Endothelial cell (in vitro differentiated cells): ENCODE measurements at regions not wholly inside any gene's neighbourhood (a gene's known extent, or its start where the extent isn't known, plus 50 kb on each side); places are given as distances from the start of the nearest gene placed in this dataset.
"Not testable (repeated sequence)": the region's sequence is repeated elsewhere in the genome, so short reads cannot be mapped to it uniquely, and the experiment has no call there.

ENCODE experiments used
- DNase-seq: peaks from one replicate; pipeline ENCODE4 v3.0.0; 2021; ENCODE audit warnings: low spot score
- H3K27ac Mint-ChIP-seq: one replicate; pipeline ENCODE4 v1.8.0; 2021; ENCODE audit warnings: mixed read lengths, inconsistent platforms; ENCODE audit not compliant: unreplicated experiment
- H3K27me3 Mint-ChIP-seq: one replicate; pipeline ENCODE4 v1.8.0; 2021; ENCODE audit warnings: mild to moderate bottlenecking, moderate library complexity, mixed read lengths, inconsistent platforms; ENCODE audit not compliant: unreplicated experiment
- H3K36me3 Mint-ChIP-seq: one replicate; pipeline ENCODE4 v1.8.0; 2021; ENCODE audit warnings: mild to moderate bottlenecking, low read depth, mixed read lengths, inconsistent platforms; ENCODE audit not compliant: unreplicated experiment
- H3K4me1 Mint-ChIP-seq: one replicate; pipeline ENCODE4 v1.8.0; 2021; ENCODE audit warnings: mild to moderate bottlenecking, mixed read lengths, inconsistent platforms; ENCODE audit not compliant: unreplicated experiment
- H3K4me3 Mint-ChIP-seq: one replicate; pipeline ENCODE4 v1.8.0; 2021; ENCODE audit warnings: mild to moderate bottlenecking, mixed read lengths, inconsistent platforms; ENCODE audit not compliant: unreplicated experiment
- H3K9me3 Mint-ChIP-seq: one replicate; pipeline ENCODE4 v1.8.0; 2021; ENCODE audit warnings: mixed read lengths, inconsistent platforms; ENCODE audit not compliant: unreplicated experiment
- TF ChIP-seq, protein P1 (sequence below): fragments of 200-600 bp; sonication (generic); IDR thresholded peaks from one replicate; pipeline ENCODE4 v1.5.0; 2021; ENCODE audit warnings: antibody characterized with exemption; ENCODE audit not compliant: unreplicated experiment

GRCh38 chr21:9753943-9754342 is 767.4 kb upstream of the TPTE start:
- Mint-ChIP-seq H3K27ac (no peak overlapping the region), H3K4me3 (no peak overlapping the region), H3K9me3 (peaks cover 7% of the 10 kb centered on the region), H3K36me3 (peaks cover 3% of the 10 kb centered on the region), H3K4me1 (no peaks in the 10 kb centered on the region), H3K27me3 (no peaks in the 10 kb centered on the region)
- TF ChIP-seq, protein P1, sequence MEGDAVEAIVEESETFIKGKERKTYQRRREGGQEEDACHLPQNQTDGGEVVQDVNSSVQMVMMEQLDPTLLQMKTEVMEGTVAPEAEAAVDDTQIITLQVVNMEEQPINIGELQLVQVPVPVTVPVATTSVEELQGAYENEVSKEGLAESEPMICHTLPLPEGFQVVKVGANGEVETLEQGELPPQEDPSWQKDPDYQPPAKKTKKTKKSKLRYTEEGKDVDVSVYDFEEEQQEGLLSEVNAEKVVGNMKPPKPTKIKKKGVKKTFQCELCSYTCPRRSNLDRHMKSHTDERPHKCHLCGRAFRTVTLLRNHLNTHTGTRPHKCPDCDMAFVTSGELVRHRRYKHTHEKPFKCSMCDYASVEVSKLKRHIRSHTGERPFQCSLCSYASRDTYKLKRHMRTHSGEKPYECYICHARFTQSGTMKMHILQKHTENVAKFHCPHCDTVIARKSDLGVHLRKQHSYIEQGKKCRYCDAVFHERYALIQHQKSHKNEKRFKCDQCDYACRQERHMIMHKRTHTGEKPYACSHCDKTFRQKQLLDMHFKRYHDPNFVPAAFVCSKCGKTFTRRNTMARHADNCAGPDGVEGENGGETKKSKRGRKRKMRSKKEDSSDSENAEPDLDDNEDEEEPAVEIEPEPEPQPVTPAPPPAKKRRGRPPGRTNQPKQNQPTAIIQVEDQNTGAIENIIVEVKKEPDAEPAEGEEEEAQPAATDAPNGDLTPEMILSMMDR, result no peak
- DNase-seq, result no peak

- not testable (repeated sequence) for H3K9me3 Mint-ChIP-seq, H3K4me3 Mint-ChIP-seq, H3K4me1 Mint-ChIP-seq, H3K27me3 Mint-ChIP-seq, DNase-seq, H3K27ac Mint-ChIP-seq, H3K36me3 Mint-ChIP-seq
Measured at GRCh38 chr21:9754434-9754833, 766.9 kb upstream of the TPTE start.

DNA sequence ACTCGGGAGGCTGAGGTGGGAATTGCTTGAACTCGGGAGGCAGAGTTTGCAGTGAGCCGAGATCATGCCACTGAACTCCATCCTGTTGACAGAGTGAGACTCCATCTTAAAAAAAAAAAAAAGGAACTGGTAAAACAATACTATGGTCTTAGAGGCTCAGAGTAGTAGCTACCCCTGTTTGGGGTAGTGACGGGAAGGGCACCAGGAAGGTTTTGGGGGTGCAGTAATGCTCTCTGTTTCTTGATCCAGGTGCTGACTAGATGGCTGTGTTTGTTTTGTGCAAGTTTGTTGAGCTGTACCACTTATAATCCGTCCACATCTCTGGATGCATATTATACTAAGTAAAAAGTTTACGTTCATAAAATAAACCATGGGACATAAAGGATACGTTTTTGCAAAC is 765.8 kb upstream of the TPTE start:
- Mint-ChIP-seq H3K27ac (no peak overlapping the region), H3K27me3 (no peaks in the 10 kb centered on the region), H3K9me3 (peaks cover 7% of the 10 kb centered on the region), H3K4me3 (no peak overlapping the region), H3K4me1 (no peaks in the 10 kb centered on the region), H3K36me3 (peaks cover 3% of the 10 kb centered on the region)
- TF ChIP-seq, protein P1, result no peak
- DNase-seq, result no peak

DNA sequence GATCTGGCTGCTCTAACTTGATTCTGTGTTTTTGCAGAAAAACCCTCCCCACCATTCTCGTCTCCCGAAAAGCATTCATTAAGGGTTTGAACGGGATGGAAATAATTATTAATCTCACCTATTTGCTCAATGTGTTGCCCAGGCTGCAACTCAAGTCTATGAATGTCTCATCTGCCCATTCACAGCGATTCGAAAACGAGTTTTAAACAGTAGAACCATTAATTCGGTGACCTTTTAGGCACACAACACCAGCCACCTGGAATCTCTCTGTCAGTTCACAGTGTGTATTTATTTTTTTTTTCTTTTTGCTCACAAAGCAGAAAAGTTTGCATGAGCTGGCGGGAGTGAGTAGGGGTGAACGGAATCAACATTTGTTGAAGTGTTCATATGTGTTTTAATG is 764.7 kb upstream of the TPTE start:
- TF ChIP-seq, protein P1, result no peak
- no peak for DNase-seq
- no peak overlapping the region for H3K4me3 Mint-ChIP-seq
- no peaks in the 10 kb centered on the region for H3K4me1 Mint-ChIP-seq
- peaks cover 3% of the 10 kb centered on the region for H3K36me3 Mint-ChIP-seq
- no peak overlapping the region for H3K27ac Mint-ChIP-seq
- H3K9me3 Mint-ChIP-seq, result peaks cover 7% of the 10 kb centered on the region
- no peaks in the 10 kb centered on the region for H3K27me3 Mint-ChIP-seq

DNA sequence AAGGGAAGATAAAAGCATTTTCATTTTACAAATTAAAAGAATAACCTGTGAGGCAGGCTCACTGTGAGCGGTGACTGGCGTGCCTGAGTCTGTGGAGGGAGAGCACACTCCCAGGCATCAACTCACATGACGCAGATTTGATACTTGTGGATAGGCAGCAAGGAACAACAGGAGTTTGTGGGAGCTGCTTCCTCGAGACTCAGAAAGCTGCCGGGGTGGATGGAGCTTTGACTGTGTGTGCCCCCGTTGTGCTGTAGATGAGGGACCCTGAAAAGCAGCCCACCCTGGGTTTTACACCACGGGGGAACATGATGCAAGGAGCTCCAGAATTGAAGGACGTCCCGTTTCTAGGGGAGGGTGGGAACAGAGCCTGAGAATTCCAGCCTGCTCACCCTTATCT is 764.3 kb upstream of the TPTE start:
- not testable (repeated sequence) for H3K4me3 Mint-ChIP-seq, DNase-seq, H3K27ac Mint-ChIP-seq, H3K4me1 Mint-ChIP-seq, H3K27me3 Mint-ChIP-seq, H3K36me3 Mint-ChIP-seq, H3K9me3 Mint-ChIP-seq

DNA sequence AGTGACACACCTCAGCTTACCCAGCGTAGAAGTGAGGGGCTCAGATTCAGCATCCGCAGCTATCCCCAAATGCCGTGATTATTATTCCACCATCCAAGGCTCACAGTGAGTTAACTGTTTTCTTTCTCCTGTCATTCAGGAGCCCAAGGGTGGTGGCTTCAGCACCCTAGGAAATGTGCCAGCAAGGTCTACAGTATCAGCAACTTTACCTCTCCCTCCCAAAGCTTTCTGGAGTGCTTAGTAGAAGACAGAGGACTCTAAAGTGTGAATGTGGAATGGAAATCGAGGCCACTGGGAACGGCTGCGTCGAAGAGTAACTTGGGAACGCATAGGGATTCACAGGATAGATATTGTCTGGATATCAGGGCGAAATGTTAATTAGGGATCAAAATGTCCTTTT is 763.8 kb upstream of the TPTE start:
- not testable (repeated sequence) for H3K36me3 Mint-ChIP-seq

GRCh38 chr21:9758141-9758540 is 763.2 kb upstream of the TPTE start:
- DNase-seq, result no peak
- Mint-ChIP-seq H3K36me3 (peaks cover 3% of the 10 kb centered on the region), H3K4me3 (no peak overlapping the region), H3K27ac (no peak overlapping the region), H3K27me3 (no peaks in the 10 kb centered on the region), H3K9me3 (peaks cover 7% of the 10 kb centered on the region), H3K4me1 (no peaks in the 10 kb centered on the region)
- TF ChIP-seq, protein P1, result no peak

More for the DNA sequence above, 763.8 kb upstream of the TPTE start:
- H3K27me3 Mint-ChIP-seq, H3K4me3 Mint-ChIP-seq, H3K4me1 Mint-ChIP-seq, H3K9me3 Mint-ChIP-seq, DNase-seq, H3K27ac Mint-ChIP-seq: not testable (repeated sequence)
